BJ (cell line): ENCODE measurements at regions not wholly inside any gene's neighbourhood (a gene's known extent, or its start where the extent isn't known, plus 50 kb on each side); places are given as distances from the start of the nearest gene placed in this dataset.

Source experiments
- CTCF ChIA-PET: fragments of 350-600 bp; formaldehyde crosslinking; extraction: SDS; loops from one replicate; lab custom pipeline; 2021; ENCODE audit warnings: antibody characterized with exemption, inconsistent platforms; lab: Yijun Ruan, JAX
- POLR2A ChIA-PET: fragments of 300-600 bp; sonication (Branson Sonifier 250); formaldehyde crosslinking; extraction: SDS; loops from one replicate; lab custom pipeline; 2021; ENCODE audit warnings: antibody characterized with exemption; lab: Charles Lee
- DNase-seq: peaks from one replicate; pipeline ENCODE4 v3.0.0-alpha.2; 2011; ENCODE audit warnings: low read depth
- H3K27me3 ChIP-seq: 2 replicates; pipeline ENCODE4 v1.6.0; 2011; ENCODE audit warnings: low read length; ENCODE audit not compliant: control insufficient read depth, insufficient read depth
- H3K36me3 ChIP-seq: 2 replicates; pipeline ENCODE4 v1.5.1; 2011; ENCODE audit warnings: low read length; ENCODE audit not compliant: control insufficient read depth, insufficient read depth
- H3K4me3 ChIP-seq: 2 replicates; pipeline ENCODE4 v1.5.1; 2011; ENCODE audit warnings: low read depth, mild to moderate bottlenecking, control low read depth, low read length
- CTCF ChIP-seq: IDR thresholded peaks from 2 replicates; pipeline ENCODE4 v1.5.1; 2011; ENCODE audit warnings: low read depth, mild to moderate bottlenecking, control low read depth, inconsistent platforms, low read length, moderate library complexity; ENCODE audit not compliant: insufficient read depth

- Histone ChIP-seq H3K27me3 (no peaks in the 10 kb centered on the region), H3K36me3 (no peaks in the 10 kb centered on the region), H3K4me3 (no peak overlapping the region)
- POLR2A ChIA-PET = no interaction called here
- no peak for TF ChIP-seq CTCF
- CTCF ChIA-PET = no interaction called here
- DNase-seq = no peak
These were observed 158.5 kb upstream of the FGGY start for GRCh38 chr1:59138402-59138801.

GRCh38 chr1:59139396-59139795 is 157.5 kb upstream of the FGGY start:
- Histone ChIP-seq H3K27me3 (no peaks in the 10 kb centered on the region), H3K36me3 (no peaks in the 10 kb centered on the region), H3K4me3 (no peak overlapping the region)
- CTCF ChIA-PET = no interaction called here
- TF ChIP-seq CTCF = no peak
- DNase-seq = no peak
- POLR2A ChIA-PET = no interaction called here

- TF ChIP-seq CTCF = no peak
- Histone ChIP-seq H3K27me3 (no peaks in the 10 kb centered on the region), H3K4me3 (no peak overlapping the region), H3K36me3 (no peaks in the 10 kb centered on the region)
- DNase-seq = no peak
- CTCF ChIA-PET = no interaction called here
- POLR2A ChIA-PET = no interaction called here
These were observed 155.5 kb upstream of the FGGY start for GRCh38 chr1:59141267-59141863.

- TF ChIP-seq CTCF = no peak
- Histone ChIP-seq H3K4me3 (no peak overlapping the region), H3K27me3 (no peaks in the 10 kb centered on the region), H3K36me3 (no peaks in the 10 kb centered on the region)
- CTCF ChIA-PET = interaction anchor here (0.9 to 1.2 kb wide), 2 partner anchors 15 to 357 kb away, joined by 3 to 4 read pairs; no protein-coding TSS in a partner anchor
- DNase-seq = no peak
- POLR2A ChIA-PET = interaction anchor here (1.5 kb wide), 1 partner anchor 14 kb away, joined by 3 read pairs; no protein-coding TSS in a partner anchor
These were observed 154.4 kb upstream of the FGGY start for GRCh38 chr1:59142311-59143132.

GRCh38 chr1:59143133-59143487 is 153.8 kb upstream of the FGGY start:
- no peaks in the 10 kb centered on the region for H3K27me3 ChIP-seq
- POLR2A ChIA-PET = interaction anchor here (1.5 kb wide), 1 partner anchor 15 kb away, joined by 3 read pairs; no protein-coding TSS in a partner anchor
- CTCF ChIA-PET = interaction anchor here (1.2 kb wide), 1 partner anchor 14 kb away, joined by 3 read pairs; no protein-coding TSS in a partner anchor
- H3K36me3 ChIP-seq = no peaks in the 10 kb centered on the region
- DNase-seq = peak; percentile 83
- H3K4me3 ChIP-seq = no peak overlapping the region
- no peak for TF ChIP-seq CTCF
